Keratinocyte (primary cell): ENCODE measurements at regions not wholly inside any gene's neighbourhood (a gene's known extent, or its start where the extent isn't known, plus 50 kb on each side); places are given as distances from the start of the nearest gene placed in this dataset.

Source experiments
- DNase-seq: peaks from one replicate; pipeline ENCODE4 v3.0.0-alpha.2; 2011; ENCODE audit warnings: low read depth, missing footprints, low spot score
- FAIRE-seq: peaks from 2 replicates; lab custom pipeline; 2011; peaks lifted over from hg19 to GRCh38; lab: Jason Lieb, UNC
- H2AFZ ChIP-seq: 2 replicates; pipeline ENCODE4 v1.6.0; 2012; ENCODE audit warnings: low read length, control low read depth, inconsistent platforms; ENCODE audit not compliant: control insufficient read depth
- H3K27ac ChIP-seq: 2 replicates; pipeline ENCODE4 v1.5.1; 2011; ENCODE audit warnings: low read length; ENCODE audit not compliant: control insufficient read depth, insufficient read depth
- H3K27me3 ChIP-seq: 3 replicates; pipeline ENCODE4 v1.6.0; 2011; ENCODE audit warnings: low read length; ENCODE audit not compliant: control insufficient read depth, insufficient read depth; ENCODE audit errors: extremely low read depth
- H3K36me3 ChIP-seq, 2 experiments: 2 replicates in 1 of 2; 3 replicates in 1 of 2; pipeline ENCODE4 v1.5.1; 2011; ENCODE audit warnings: low read length in 2 of 2, mild to moderate bottlenecking in 1 of 2; ENCODE audit not compliant: control insufficient read depth in 2 of 2, insufficient read depth in 2 of 2; ENCODE audit errors: extremely low read depth in 1 of 2
- H3K4me1 ChIP-seq: 3 replicates; pipeline ENCODE4 v1.5.1; 2011; ENCODE audit warnings: low read length; ENCODE audit not compliant: control insufficient read depth, insufficient read depth; ENCODE audit errors: extremely low read depth
- H3K4me2 ChIP-seq: 3 replicates; pipeline ENCODE4 v1.6.0; 2011; ENCODE audit warnings: low read depth, low read length; ENCODE audit not compliant: control insufficient read depth, insufficient read depth; ENCODE audit errors: extremely low read depth
- H3K4me3 ChIP-seq, 3 experiments: fragments of 200-600 bp in 1 of 3; sonication (generic) in 1 of 3; 2 replicates in 2 of 3; 3 replicates in 1 of 3; pipeline ENCODE4 v1.5.1; 2011 to 2016; ENCODE audit warnings: low read length in 3 of 3, mild to moderate bottlenecking in 3 of 3, control low read depth in 2 of 3, inconsistent platforms in 1 of 3, low read depth in 1 of 3, mixed read lengths in 1 of 3, mixed run types in 1 of 3, moderate library complexity in 1 of 3; ENCODE audit not compliant: control insufficient read depth in 2 of 3, insufficient read depth in 2 of 3; ENCODE audit errors: extremely low read depth in 1 of 3
- H3K79me2 ChIP-seq: 2 replicates; pipeline ENCODE4 v1.6.0; 2012; ENCODE audit warnings: low read length; ENCODE audit not compliant: control insufficient read depth, insufficient read depth
- H3K9ac ChIP-seq: 3 replicates; pipeline ENCODE4 v1.6.0; 2011; ENCODE audit warnings: low read length; ENCODE audit not compliant: control insufficient read depth, insufficient read depth; ENCODE audit errors: extremely low read depth
- H3K9me1 ChIP-seq: 3 replicates; pipeline ENCODE4 v1.6.0; 2011; ENCODE audit warnings: low read length; ENCODE audit not compliant: control insufficient read depth, insufficient read depth; ENCODE audit errors: extremely low read depth
- H3K9me3 ChIP-seq: 2 replicates; pipeline ENCODE4 v1.5.1; 2012; ENCODE audit warnings: low read depth, low read length; ENCODE audit not compliant: control insufficient read depth
- H4K20me1 ChIP-seq: 3 replicates; pipeline ENCODE4 v1.6.0; 2011; ENCODE audit warnings: low read length; ENCODE audit not compliant: control insufficient read depth, insufficient read depth; ENCODE audit errors: extremely low read depth
- EZH2 ChIP-seq: IDR thresholded peaks from one replicate; pipeline ENCODE4 v1.6.1; 2012; ENCODE audit warnings: inconsistent platforms, mild to moderate bottlenecking, low read length, moderate library complexity
- dilution Hi-C: fragments of 300-500 bp; cut with MboI; formaldehyde crosslinking; loops from one replicate; pipeline ENCODE4 v1.7.0; 2020; ENCODE audit warnings: low sequenced_read_pairs; ENCODE audit not compliant: extremely low pct_ligation_motif_present
- TF ChIP-seq, protein P1 (sequence below), 3 experiments: IDR thresholded peaks in 1 of 3; conservative IDR thresholded peaks in 1 of 3; optimal IDR thresholded peaks in 1 of 3; 2 replicates in 2 of 3; 3 replicates in 1 of 3; pipeline versions ENCODE3 to v1.5.1; 2011; ENCODE audit warnings: low read length in 3 of 3, mild to moderate bottlenecking in 3 of 3, moderate library complexity in 2 of 3, control low read depth in 1 of 3, inconsistent platforms in 1 of 3; ENCODE audit not compliant: insufficient read depth in 2 of 3; ENCODE audit errors: extremely low read depth in 1 of 3

DNA sequence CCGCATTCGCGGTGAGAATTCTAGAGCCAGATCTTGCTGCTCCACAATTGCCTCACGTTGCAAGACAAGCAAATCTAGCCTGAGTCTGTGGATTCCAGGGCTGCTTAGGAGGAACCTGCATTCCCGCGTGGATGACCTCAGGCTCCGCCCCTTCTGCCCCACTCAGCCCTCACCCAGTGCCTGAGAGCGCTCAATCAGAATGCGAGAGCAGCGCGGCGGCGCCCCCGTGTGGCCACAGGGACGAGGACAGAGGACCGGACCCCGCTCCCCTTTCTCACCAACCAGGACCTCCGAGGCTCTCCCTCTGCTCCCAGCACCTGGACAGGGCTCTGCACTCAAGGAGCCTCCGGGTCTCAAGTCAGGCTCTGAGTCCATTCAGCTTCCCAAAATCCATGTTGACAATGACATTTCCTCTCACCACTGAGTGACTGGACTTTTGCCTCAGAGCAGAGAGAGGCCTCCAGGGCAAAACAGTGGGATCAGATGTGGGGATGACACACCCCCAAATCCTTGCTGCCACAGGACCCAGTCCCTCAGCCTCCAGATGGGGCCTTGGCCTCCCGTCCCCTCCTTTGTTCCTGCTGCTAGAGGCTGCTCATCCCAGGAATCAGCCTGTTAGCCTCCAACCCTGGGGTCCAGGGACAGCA, 52.0 kb downstream of the RPP21 start:
- Histone ChIP-seq H3K27ac (no peak overlapping the region), H3K9ac (no peak overlapping the region), H3K4me1 (no peaks in the 10 kb centered on the region), H3K4me2 (no peak overlapping the region), H2AFZ (no peak overlapping the region), H3K9me1 (no peaks in the 10 kb centered on the region), H3K9me3 (no peaks in the 10 kb centered on the region), H3K27me3 (peaks cover 24% of the 10 kb centered on the region), H4K20me1 (no peaks in the 10 kb centered on the region), H3K79me2 (no peaks in the 10 kb centered on the region), H3K4me3 (no peak overlapping the region), H3K36me3 (no peaks in the 10 kb centered on the region)
- DNase-seq (no peak), FAIRE-seq (no peak)
- dilution Hi-C loops, result no loop called here
- no peak for TF ChIP-seq EZH2
- TF ChIP-seq, protein P1, sequence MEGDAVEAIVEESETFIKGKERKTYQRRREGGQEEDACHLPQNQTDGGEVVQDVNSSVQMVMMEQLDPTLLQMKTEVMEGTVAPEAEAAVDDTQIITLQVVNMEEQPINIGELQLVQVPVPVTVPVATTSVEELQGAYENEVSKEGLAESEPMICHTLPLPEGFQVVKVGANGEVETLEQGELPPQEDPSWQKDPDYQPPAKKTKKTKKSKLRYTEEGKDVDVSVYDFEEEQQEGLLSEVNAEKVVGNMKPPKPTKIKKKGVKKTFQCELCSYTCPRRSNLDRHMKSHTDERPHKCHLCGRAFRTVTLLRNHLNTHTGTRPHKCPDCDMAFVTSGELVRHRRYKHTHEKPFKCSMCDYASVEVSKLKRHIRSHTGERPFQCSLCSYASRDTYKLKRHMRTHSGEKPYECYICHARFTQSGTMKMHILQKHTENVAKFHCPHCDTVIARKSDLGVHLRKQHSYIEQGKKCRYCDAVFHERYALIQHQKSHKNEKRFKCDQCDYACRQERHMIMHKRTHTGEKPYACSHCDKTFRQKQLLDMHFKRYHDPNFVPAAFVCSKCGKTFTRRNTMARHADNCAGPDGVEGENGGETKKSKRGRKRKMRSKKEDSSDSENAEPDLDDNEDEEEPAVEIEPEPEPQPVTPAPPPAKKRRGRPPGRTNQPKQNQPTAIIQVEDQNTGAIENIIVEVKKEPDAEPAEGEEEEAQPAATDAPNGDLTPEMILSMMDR (optimal IDR thresholded peaks at IDR 0.05 in 1 of 3, IDR thresholded peaks at IDR 0.05 in 1 of 3, conservative IDR thresholded peaks at IDR 0.05 in 1 of 3; ENCODE audit: extremely low read depth in 1 of 3, insufficient read depth in 2 of 3, low read length in 3 of 3), result peak; percentile 85 to 97 (median 86)

DNA sequence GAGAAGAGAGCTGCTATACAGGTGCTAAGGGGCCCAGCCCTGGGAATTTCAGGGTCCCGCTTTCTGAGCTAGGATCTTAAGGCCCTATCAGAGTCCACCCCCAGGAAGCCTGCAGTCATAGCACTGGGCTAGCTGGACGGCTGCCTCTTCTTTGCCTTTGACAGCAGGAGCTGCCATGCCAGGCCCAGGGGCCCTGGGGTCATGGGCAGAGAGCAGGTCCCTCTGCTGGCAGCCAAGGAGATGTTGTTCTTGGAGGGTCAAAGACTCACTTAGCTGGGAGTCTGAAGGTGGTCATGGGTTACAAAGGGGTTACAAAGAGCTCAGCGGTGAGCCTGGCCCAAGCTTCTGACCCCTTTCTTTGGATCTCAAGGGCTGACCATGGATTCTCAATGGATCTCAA, 52.7 kb downstream of the RPP21 start:
- dilution Hi-C loops, result no loop called here
- Histone ChIP-seq H3K4me2 (no peak overlapping the region), H3K27ac (no peak overlapping the region), H3K9ac (no peak overlapping the region), H3K4me1 (no peaks in the 10 kb centered on the region), H2AFZ (no peak overlapping the region), H3K36me3 (no peaks in the 10 kb centered on the region), H3K4me3 (no peak overlapping the region), H3K9me3 (no peaks in the 10 kb centered on the region), H3K79me2 (no peaks in the 10 kb centered on the region), H4K20me1 (no peaks in the 10 kb centered on the region), H3K27me3 (peaks cover 24% of the 10 kb centered on the region), H3K9me1 (no peaks in the 10 kb centered on the region)
- FAIRE-seq (no peak), DNase-seq (no peak)
- TF ChIP-seq, protein P1 (optimal IDR thresholded peaks at IDR 0.05 in 1 of 3, IDR thresholded peaks at IDR 0.05 in 1 of 3, conservative IDR thresholded peaks at IDR 0.05 in 1 of 3; ENCODE audit: extremely low read depth in 1 of 3, insufficient read depth in 2 of 3, low read length in 3 of 3), result no peak
- no peak for TF ChIP-seq EZH2
